ENCODE measurements at regions not wholly inside any gene's neighbourhood (a gene's known extent, or its start where the extent isn't known, plus 50 kb on each side); places are given as distances from the start of the nearest gene placed in this dataset.

- no peak overlapping the region for H3K4me3 ChIP-seq (ENCODE audit: low read depth, low read length)
- no peak for DNase-seq (ENCODE audit: low read depth, low spot score)
- POLR2A ChIA-PET, result no interaction called here
- no peak for TF ChIP-seq CTCF (IDR thresholded peaks at IDR 0.05; ENCODE audit: insufficient read depth, low read length, missing control alignments)
- CTCF ChIA-PET, result interaction anchor here (0.9 to 1.1 kb wide), 2 partner anchors 9 to 13 kb away, joined by 3 read pairs; no protein-coding TSS in a partner anchor
Observed at GRCh38 chr10:124307591-124307990, 111.1 kb downstream of the OAT start.

- no peak for TF ChIP-seq CTCF (IDR thresholded peaks at IDR 0.05; ENCODE audit: insufficient read depth, low read length, missing control alignments)
- no peak overlapping the region for H3K4me3 ChIP-seq (ENCODE audit: low read depth, low read length)
- no peak for DNase-seq (ENCODE audit: low read depth, low spot score)
- ChIA-PET CTCF (interaction anchor here (1.1 kb wide), 1 partner anchor 13 kb away, joined by 3 read pairs; no protein-coding TSS in a partner anchor), POLR2A (no interaction called here)
Observed at GRCh38 chr10:124306922-124307371, 111.8 kb downstream of the OAT start.

GRCh38 chr10:124306520-124306919 lies 112.2 kb downstream of the OAT start:
- TF ChIP-seq CTCF (IDR thresholded peaks at IDR 0.05; ENCODE audit: insufficient read depth, low read length, missing control alignments), result no peak
- POLR2A ChIA-PET, result no interaction called here
- H3K4me3 ChIP-seq (ENCODE audit: low read depth, low read length), result no peak overlapping the region
- DNase-seq (ENCODE audit: low read depth, low spot score), result no peak
- CTCF ChIA-PET, result no interaction called here

GRCh38 chr10:124305984-124306383 lies 112.7 kb downstream of the OAT start:
- TF ChIP-seq CTCF (IDR thresholded peaks at IDR 0.05; ENCODE audit: insufficient read depth, low read length, missing control alignments), result no peak
- ChIA-PET POLR2A (no interaction called here), CTCF (no interaction called here)

GRCh38 chr10:124305131-124305530 lies 113.6 kb downstream of the OAT start:
- TF ChIP-seq CTCF (IDR thresholded peaks at IDR 0.05; ENCODE audit: insufficient read depth, low read length, missing control alignments), result no peak
- ChIA-PET CTCF (no interaction called here), POLR2A (no interaction called here)
- no peak overlapping the region for H3K4me3 ChIP-seq (ENCODE audit: low read depth, low read length)
- no peak for DNase-seq (ENCODE audit: low read depth, low spot score)

More at GRCh38 chr10:124305984-124306383, 112.7 kb downstream of the OAT start:
- H3K4me3 ChIP-seq (ENCODE audit: low read depth, low read length), result no peak overlapping the region
- no peak for DNase-seq (ENCODE audit: low read depth, low spot score)

- ChIA-PET CTCF (interaction anchor here (1.6 kb wide), 2 partner anchors 85 to 309 kb away, joined by 4 read pairs; no protein-coding TSS in a partner anchor), POLR2A (no interaction called here)
- H3K4me3 ChIP-seq (ENCODE audit: low read depth, low read length), result no peak overlapping the region
- no peak for TF ChIP-seq CTCF (IDR thresholded peaks at IDR 0.05; ENCODE audit: insufficient read depth, low read length, missing control alignments)
- DNase-seq (ENCODE audit: low read depth, low spot score), result no peak
Observed at GRCh38 chr10:124303662-124304418, 114.9 kb downstream of the OAT start.

Measured in AG04449 (cell line).